LNCAP (cell line): ENCODE measurements at regions not wholly inside any gene's neighbourhood (a gene's known extent, or its start where the extent isn't known, plus 50 kb on each side); places are given as distances from the start of the nearest gene placed in this dataset.

Experiments used
- TF ChIP-seq, protein P1 (sequence below): fragments of 450-650 bp; IDR thresholded peaks from 2 replicates; pipeline ENCODE4 v1.5.1; 2017; ENCODE audit warnings: mild to moderate bottlenecking

- TF ChIP-seq, protein P1, sequence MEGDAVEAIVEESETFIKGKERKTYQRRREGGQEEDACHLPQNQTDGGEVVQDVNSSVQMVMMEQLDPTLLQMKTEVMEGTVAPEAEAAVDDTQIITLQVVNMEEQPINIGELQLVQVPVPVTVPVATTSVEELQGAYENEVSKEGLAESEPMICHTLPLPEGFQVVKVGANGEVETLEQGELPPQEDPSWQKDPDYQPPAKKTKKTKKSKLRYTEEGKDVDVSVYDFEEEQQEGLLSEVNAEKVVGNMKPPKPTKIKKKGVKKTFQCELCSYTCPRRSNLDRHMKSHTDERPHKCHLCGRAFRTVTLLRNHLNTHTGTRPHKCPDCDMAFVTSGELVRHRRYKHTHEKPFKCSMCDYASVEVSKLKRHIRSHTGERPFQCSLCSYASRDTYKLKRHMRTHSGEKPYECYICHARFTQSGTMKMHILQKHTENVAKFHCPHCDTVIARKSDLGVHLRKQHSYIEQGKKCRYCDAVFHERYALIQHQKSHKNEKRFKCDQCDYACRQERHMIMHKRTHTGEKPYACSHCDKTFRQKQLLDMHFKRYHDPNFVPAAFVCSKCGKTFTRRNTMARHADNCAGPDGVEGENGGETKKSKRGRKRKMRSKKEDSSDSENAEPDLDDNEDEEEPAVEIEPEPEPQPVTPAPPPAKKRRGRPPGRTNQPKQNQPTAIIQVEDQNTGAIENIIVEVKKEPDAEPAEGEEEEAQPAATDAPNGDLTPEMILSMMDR = no peak
These were observed 165.5 kb upstream of the FAM20A start for GRCh38 chr17:68766640-68767039.

DNA sequence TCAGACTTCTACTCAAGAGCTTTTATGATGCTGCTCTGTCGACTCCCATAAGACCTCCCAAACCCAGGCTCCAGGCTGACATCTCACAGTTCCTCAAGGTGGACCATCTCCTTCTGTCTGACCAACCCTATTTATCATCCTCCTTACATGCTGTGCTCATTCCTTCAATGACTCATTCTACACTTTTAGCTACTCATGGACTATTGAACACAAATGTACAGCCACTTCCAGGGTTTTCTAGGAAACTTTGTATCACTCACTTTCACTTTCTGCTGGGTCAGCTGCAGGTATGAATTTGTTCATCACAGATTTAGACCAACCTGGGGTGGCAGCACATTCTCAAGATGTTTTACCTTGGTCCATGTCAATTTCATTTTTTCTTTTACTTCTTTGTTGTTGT, 162.4 kb upstream of the FAM20A start:
- TF ChIP-seq, protein P1 = no peak

DNA sequence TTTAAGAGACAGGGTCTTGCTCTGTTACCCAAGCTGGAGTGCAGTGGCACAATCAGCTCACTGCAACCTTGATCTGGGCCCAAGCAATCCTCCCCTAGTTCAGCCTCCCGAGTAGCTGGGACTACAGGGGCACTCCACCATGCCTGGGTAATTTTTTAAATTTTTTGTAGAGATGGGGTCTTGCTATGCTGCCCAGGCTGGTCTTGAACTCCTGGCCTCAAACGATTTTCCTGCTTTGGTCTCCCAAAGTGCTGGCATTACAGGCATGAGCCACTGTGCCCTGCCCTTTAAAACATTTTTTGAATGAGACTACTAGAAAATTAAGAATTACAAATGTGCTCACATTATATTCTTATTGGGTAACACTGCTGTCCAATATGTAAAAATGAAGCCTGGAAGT, 161.7 kb upstream of the FAM20A start:
- TF ChIP-seq, protein P1 = no peak

DNA sequence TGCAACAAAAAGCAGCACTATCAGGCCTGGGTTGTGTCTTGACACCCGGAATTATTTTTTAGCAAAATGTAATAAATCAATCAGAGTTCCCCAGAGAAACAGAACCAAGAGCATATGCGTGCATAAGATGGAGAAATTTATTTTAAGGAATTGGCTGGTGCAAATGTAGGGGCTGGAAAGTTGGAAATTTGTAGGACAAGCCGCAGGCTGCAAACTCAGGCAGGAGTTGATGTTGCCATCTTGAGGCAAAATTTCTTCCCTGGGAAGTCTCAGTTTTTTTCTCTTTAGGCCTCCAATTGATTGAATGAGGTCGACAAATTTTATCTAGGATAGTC, 158.9 kb upstream of the FAM20A start:
- TF ChIP-seq, protein P1 = peak; percentile 4

GRCh38 chr17:68759343-68760140, 158.4 kb upstream of the FAM20A start:
- TF ChIP-seq, protein P1 = peak; percentile 93

GRCh38 chr17:68759002-68759342, 157.8 kb upstream of the FAM20A start:
- TF ChIP-seq, protein P1 = no peak

DNA sequence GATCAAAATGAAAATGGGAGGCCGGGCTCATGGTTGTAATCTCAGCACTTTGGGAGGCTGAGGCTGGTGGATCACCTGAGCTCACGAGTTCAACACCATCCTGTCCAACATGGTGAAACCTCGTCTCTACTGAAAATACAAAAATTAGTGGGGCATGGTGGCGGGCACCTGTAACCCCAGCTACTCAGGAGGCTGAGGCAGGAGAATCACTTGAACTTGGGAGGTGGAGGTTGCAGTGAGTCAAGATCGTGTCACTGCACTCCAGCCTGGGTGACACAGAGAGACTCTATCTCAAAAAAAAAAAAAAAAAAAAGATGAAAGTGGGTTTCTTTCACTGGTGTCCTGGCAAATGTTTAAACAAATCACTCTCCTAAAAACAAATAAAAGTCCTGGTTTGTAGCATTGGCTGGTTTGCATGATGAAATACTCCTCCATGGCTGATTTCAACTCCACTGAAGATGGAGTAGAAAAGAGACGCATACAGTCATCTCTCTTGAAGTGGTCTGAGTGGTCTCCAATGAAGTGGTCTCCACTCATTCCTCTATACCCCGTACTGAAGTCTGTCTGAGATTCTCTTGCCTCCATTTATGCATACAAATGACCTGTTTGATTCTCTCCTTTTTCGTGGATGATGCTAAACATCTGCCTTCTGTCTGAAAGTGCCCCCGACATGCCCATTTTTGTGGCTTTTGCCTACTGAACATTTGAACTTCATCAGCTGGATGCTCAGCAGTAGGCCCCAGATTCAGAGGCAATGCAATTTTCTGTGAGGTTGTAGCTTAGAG, 153.0 kb upstream of the FAM20A start:
- TF ChIP-seq, protein P1 = no peak
